Forelimb muscle (tissue), 1 donor: ENCODE measurements at regions not wholly inside any gene's neighbourhood (a gene's known extent, or its start where the extent isn't known, plus 50 kb on each side); places are given as distances from the start of the nearest gene placed in this dataset.
"Not testable (repeated sequence)": the region's sequence is repeated elsewhere in the genome, so short reads cannot be mapped to it uniquely, and the experiment has no call there.

Experiments
- DNase-seq: peaks from one replicate; pipeline ENCODE4 v3.0.0-alpha.2; 2013; ENCODE audit warnings: low read depth

DNA sequence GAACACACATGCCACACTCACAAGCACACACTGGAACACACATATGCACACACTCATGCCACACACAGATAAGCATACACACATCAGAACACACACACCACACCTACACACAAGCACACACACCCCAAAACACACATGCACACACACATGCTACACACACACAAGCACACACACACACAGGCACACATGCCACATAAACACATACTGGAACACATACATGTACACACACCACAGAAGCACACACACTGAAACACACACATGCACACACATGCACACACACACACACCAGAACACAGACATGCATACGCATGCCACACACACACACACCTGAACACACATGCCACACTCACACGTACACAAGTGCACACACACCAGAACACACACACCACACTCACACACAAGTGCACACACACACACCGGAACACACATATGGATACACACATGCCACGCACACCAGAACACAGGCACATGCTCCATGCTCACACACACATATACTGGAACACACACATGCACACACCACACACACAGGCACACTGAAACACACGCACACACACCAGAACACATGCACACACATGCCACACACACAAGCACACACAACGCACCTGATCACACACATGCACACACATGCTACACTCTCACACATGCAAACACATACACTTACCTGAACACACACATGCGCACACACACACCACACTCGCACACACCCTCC lies 78.0 kb upstream of the IRX4 start:
- DNase-seq, result no peak

- no peak for DNase-seq
These were observed 77.2 kb upstream of the IRX4 start for GRCh38 chr5:1959725-1960581.

GRCh38 chr5:1959231-1959630 lies 76.5 kb upstream of the IRX4 start:
- DNase-seq, result no peak

GRCh38 chr5:1958211-1959010 lies 75.7 kb upstream of the IRX4 start:
- DNase-seq, result no peak

DNA sequence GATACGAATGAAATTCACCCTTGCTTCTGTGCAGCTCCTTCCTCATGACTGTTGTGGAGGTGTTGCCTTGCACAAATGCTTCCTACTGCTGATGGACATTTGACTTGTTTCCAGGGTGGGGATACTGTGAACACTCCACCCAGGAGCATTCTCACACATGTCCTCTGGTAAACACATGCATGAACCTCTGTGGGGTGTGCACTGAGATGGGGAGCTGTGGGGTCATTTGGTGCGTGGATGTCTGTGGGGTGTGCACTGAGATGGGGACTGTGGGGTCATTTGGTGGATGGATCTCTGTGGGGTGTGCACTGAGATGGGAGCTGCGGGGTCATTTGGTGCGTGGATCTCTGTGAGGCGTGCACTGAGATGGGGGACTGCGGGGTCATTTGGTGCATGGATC lies 72.9 kb upstream of the IRX4 start:
- no peak for DNase-seq

DNA sequence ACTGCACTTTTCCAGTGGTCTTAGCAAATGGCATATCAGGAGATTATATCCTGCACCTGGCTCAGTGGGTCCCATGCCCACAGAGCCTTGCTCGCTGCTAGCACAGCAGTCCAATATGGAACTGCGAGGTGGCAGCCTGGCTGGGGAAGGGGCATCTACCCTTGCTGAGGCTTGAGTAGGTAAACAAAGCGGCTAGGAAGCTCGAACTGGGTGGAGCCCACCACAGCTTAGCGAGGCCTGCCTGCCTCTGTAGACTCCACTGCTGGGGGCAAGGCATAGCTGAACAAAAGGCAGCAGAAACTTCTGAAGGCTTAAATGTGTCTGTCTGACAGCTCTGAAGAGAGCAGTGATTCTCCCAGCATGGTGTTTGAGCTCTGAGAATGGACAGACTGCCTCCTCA lies 71.0 kb upstream of the IRX4 start:
- not testable (repeated sequence) for DNase-seq

DNA sequence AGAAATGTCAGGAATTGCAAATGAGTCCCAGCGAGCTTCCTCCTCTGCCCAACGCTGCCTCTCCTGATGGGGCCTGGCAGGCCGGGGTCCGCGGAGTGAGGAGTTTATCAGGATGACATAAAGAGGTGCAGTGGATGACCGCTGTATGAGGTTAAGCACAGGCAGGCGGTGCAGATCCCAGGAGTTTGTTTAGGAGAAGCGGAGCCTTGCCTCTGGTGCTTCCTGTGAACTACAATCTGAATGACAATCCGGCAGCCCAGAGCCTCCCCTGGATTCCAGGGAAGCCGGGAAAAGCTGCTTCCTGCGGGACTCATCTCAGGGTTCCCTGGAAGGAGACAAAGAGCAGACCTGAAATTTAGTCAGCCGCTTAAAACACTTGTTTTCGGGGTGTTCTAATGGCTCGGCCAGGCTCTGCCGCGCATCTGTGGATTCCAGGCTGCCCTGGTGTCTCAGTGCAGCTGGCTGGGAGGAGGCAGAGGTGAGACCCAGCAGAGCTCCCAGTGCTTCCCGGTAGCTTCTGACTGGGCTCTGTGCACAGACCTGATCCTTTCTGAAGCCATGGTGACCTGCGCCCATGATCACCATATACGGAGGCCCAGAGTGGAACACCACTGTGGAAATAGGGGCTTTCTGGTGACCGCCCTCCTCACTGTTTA lies 69.8 kb upstream of the IRX4 start:
- no peak for DNase-seq

DNA sequence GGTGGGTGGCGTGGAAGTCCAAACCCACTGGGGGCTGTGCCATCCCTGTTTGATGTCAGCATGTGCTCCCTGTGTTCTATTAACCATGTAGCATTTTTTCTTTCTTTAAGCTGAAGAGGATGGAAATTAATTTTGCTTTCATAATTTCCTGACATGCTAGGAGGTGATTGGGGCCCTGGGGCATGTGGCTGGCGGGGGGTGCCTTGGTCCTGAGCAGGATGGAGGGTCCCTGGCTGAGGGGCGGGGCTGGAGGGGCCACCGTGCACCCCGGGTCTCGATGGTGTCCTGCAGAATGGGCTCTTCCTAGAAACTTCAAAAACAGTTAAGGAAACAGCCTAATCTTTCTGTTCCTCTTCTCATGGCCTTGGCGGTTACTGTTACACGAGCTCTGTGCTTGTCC lies 69.3 kb upstream of the IRX4 start:
- DNase-seq, result no peak

DNA sequence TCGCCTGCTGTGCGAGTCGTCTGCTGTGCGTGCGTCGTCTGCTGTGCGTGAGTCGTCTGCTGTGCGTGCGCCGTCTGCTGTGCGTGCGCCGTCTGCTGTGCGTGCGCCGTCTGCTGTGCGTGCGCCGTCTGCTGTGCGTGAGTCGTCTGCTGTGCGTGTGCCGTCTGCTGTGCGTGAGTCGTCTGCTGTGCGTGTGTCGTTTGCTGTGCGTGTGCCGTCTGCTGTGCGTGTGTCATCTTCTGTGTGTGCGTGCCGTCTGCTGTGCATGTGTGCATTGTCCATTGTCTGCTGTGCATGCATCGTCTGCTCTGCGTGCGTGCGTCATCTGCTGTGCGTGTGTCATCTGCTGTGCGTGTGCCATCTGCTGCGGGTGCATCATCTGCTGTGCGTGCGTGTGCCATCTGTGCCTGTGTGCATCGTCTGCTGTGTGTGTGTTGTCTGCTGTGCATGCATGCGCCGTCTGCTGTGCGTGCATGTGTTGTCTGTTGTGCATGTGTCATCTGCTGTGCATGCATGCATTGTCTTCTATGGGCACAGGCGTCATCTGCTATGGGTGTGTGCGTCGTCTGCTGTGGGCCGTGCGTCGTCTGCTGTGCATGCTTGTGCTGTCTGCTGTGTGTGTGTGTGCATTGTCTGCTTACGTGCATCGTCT lies 68.6 kb upstream of the IRX4 start:
- no peak for DNase-seq

DNA sequence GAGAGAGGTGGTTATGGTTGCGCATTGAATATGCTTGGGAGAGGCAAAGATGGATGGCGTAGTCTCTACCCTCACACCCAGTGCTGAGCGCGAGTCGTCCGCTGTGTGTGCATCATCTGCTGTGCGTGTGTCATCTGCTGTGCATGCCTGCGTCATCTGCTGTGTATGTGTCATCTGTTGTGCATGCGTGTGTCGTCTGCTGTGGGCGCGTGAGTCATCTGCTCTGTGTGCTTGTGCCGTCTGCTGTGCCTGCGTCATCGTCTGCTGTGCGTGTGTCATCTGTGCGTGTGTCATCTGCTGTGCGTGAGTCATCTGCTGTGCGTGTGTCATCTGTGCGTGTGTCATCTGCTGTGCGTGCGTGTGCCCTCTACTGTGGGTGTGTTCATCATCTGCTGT lies 68.0 kb upstream of the IRX4 start:
- DNase-seq, result no peak

- no peak for DNase-seq
These were observed 67.5 kb upstream of the IRX4 start for GRCh38 chr5:1950096-1950707.

- no peak for DNase-seq
These were observed 66.5 kb upstream of the IRX4 start for GRCh38 chr5:1949253-1949652.

GRCh38 chr5:1948663-1949191 lies 66.0 kb upstream of the IRX4 start:
- no peak for DNase-seq

GRCh38 chr5:1948111-1948510 lies 65.4 kb upstream of the IRX4 start:
- no peak for DNase-seq

GRCh38 chr5:1946776-1947175 lies 64.1 kb upstream of the IRX4 start:
- DNase-seq, result no peak

DNA sequence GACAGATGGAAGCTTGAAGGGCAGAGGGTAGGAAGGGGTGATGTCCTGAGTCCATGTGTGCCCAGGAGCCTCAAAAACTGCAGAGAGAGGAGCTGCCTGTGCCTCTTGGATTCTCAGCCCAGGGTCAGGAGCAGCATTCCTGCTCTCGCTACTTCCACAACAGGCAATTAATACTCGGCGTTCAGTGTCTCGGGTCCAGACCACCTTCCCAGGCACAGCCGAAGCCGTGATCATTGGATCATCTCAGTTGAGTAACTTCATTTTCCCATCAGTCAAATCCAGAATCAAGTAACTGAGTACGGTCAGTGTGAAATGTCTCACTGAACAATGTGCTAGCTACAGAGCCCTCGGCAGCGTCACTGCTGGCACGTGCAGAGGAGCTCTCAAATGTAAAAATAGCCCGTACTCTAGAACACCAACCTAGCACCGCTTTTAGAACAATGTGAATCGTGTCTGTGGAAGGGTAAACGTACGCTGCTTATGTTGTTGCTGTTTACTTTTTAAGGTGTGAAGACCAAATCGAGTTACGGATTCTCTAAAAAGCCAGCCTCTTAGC lies 63.5 kb upstream of the IRX4 start:
- DNase-seq, result no peak

DNA sequence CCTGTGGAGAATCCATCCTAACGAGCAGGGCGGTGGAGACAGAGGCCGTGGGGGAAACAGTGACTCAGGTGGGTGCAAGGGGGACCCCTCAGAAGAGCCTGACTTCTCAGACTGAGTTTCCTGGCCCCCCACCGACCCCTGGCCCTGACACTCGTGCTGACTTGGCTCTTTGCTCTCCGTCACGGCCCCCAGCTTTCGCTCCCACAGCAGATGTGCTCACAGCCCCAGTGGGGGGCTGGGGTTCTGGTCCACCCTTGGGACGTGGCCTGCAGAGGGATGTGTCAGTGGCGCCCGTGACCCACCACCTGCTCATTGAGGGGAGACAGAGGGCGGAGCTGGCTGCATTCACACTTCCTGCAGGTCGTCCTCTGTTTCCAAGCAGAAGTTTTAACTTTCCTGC lies 62.9 kb upstream of the IRX4 start:
- no peak for DNase-seq

DNA sequence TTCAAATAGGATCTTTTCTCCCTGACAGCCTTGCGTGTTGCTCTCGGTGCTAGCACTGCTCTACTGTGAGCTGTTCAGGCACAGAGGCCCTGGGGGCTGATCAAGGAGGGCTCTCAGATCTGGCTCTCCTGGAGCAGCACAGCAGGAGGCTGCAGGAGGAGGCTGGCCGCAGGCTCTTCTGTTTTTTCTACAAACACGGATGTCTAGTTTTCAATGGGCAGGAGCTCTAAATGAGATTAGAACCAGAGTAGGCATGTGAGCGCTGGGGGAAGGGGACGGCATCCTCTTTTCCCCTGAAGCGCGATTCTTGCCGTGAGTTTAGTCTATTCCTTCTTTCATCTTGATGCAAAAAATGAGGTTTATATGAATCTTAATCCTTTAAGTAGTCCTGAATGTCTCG lies 61.7 kb upstream of the IRX4 start:
- DNase-seq, result no peak

DNA sequence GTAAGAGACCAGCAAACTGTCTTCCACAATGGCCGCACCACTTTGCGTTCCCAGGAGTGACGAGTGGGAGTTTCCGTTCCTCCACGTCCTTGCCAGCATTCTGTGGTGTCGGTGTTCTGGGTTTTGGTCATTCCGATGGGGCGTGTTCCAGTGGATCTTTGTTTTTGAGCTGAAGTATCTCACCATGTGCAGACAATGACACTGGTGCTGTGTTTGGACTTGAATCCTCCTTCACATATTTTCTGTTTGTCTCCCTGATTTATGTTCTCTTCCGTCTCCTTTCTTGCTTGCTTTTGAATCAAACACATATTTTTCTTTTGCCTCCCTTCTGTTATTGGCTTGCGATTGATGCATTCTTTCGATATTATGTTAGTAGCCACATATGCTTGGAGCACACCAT lies 60.8 kb upstream of the IRX4 start:
- DNase-seq, result no peak

DNA sequence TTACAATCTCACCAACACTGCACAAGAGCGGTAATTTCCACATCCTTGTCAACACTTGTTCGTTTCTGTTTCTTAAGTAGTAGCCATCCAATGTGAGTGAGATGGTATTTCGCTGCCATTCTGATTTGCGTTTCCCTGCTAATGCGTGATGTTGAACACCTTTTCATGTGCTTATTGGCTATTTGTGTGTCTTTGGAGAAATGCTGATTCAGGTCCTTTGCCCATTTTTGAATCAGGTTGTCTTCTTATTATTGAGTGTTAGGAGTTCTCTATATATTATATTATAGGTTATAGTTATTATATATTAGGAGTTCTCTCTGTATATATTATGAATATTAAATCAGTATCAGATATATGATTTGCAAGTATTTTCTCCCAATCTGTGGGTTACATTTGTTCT lies 59.9 kb upstream of the IRX4 start:
- DNase-seq, result no peak
